HG03108 (cell line): ENCODE measurements at regions not wholly inside any gene's neighbourhood (a gene's known extent, or its start where the extent isn't known, plus 50 kb on each side); places are given as distances from the start of the nearest gene placed in this dataset.
"Not testable (repeated sequence)": the region's sequence is repeated elsewhere in the genome, so short reads cannot be mapped to it uniquely, and the experiment has no call there.

ENCODE experiments used
- ATAC-seq: cut with Tn5 transposase; IDR thresholded peaks from one replicate; pipeline ENCODE4 v1.9.1; 2021; ENCODE audit warnings: moderate library complexity; ENCODE audit not compliant: unreplicated experiment

DNA sequence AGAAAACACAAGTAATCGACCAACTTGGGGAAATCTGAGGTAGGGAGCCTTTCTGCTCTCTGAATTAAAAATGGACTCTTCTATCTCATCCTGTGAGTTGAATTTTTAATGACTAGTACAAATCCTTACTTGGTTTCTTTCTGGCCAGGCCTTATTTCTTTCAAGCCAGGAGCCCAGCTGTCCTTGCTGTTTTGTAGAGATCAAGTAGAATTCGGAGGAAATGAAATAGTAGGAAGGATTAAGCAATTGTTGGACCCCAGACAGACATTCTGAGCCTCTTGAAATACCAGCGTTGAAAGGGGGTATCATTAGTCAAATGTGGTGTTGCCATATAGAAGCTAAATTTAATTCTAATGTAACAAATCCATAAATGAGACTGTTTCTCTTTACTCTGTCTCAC is 53.7 kb upstream of the SMIM15 start:
- no peak for ATAC-seq

DNA sequence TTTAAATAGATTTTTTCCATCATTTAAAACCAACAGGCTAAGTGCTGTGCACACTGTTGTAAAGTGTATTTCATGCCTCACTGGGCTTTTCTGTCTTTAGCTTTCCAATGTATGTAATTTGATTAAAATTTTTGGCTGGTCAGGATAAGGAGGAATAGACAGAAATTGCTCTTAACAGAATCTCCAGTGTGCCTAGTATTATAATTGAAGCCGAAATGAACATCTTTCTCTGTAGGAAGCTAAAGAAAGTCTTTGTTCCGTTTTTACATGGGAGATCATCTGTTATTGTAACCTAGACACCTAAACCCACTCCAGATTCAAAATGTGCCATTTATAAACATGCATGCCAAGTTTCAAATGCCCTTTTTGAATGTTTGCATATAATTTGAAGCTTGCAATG is 54.5 kb upstream of the SMIM15 start:
- ATAC-seq: no peak

DNA sequence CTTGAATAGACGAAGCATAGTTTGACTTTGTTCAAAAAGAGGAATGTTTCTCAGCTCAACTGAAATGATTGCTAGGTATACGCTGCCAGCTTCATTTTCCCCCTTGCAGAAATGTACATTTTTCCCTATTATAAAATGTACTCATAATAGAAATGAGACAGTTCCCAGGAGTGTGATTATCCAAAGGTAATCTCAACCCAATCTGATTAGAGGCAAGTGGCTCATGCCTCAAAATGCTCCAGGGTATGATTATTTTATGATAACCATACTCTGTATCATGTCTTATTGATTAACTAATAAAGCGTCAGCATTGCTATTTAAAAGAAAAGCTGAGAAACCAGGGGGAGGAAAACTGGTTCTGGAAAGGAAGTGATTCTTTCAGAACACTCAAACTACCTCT is 54.9 kb upstream of the SMIM15 start:
- no peak for ATAC-seq

DNA sequence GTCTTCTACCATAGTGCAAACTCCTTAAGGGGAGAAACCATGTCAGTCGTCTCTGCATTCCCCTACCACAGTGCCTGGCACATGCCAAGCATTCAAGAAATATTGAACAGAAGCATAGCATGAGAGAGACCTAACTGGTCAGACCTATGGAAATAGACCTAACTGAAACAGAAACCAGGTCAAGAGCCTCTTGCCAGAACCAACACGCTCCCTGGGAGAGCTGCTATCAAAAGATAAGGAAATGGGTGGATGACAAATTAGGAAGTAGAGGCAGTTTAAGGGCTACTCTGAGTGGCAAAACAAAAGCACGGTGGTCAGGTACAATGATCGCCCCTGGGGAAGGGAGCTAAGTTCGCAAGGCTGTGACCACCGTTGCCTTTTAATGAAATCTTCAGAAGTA is 66.0 kb upstream of the SMIM15 start:
- ATAC-seq: no peak

DNA sequence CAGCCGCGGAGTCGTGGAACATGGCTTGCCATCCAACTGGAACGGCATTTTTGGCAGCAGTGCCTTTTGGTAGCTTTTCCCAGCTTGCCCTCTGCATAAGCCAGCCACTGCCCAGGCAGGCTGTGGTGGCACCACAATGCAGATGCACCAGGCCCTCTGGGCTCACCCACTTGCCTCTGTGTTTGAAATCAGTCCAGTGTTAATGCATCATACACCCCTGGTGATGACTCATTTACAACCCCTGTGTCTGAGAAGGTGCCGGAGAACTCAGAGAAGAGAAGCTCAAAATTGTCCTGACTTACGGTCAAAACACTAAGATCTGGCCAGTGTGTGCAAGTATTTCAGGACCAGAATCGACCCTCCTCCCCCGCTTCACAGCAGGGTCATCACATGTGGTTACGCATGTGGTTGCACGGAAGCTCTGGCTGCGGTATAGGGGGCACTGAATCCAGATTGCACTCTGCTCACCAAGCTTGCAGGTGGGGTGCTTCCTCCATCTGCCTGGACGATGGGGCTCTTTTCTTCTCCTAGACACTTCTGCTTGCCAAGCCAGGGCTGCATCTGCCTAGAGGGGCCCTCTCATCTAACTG is 66.5 kb upstream of the SMIM15 start:
- ATAC-seq: no peak

DNA sequence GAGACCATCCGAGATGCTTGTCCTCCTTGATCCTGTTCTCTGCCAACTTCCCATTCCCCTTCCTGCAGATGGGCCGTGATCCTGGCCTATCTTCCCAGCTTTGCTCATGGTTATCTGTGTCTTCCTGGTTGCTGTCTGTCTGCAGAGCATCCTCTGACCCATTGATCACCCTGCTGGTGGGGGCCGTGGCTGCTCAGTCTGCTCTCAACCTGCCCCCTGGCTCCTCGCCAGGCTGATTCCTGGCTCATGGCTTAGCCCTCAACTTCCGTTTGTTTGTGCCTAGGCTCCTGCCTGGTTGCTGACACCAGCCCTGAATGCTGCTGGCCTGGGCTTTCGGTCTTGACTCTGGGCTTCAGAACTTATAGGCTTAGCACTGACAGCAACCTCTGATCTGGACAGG is 67.1 kb upstream of the SMIM15 start:
- ATAC-seq: no peak

DNA sequence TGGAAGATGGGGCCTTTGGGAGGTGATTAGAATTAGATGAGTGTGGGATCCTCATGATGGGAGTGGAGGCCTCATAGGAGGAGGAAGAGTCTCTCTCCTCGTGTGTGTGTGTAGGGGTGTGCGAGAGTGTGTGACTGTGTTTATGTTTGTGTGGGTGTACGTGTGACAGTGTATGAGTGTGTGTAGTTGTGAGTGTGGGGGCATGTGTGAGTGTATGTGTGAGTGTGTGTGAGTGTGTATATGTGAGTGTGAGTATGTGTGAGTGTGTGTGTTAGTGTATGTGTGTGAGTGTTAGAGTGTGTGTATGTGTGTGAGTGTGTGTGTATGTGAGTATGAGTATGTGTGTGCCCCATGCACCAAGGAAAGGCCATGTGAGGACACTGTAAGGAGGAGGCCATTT is 68.2 kb upstream of the SMIM15 start:
- ATAC-seq: no peak

DNA sequence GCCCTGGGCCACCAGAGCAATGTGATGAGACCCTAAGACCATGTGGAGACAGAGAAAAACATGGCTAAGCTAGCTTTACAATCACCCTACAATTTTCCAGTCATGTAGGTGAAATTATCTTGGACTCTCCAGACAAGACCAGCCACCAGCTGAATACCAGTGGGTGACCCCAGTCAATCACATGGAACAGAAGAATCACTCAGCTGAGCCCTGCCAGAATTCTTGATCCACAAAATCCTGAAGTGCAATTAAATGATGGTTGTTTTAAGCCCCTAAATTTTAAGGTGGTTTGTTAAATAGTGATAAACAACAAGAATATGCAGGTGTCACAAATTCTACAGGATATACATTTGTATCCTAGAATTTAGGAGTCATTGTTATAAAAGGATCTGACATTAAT is 69.5 kb upstream of the SMIM15 start:
- no peak for ATAC-seq

DNA sequence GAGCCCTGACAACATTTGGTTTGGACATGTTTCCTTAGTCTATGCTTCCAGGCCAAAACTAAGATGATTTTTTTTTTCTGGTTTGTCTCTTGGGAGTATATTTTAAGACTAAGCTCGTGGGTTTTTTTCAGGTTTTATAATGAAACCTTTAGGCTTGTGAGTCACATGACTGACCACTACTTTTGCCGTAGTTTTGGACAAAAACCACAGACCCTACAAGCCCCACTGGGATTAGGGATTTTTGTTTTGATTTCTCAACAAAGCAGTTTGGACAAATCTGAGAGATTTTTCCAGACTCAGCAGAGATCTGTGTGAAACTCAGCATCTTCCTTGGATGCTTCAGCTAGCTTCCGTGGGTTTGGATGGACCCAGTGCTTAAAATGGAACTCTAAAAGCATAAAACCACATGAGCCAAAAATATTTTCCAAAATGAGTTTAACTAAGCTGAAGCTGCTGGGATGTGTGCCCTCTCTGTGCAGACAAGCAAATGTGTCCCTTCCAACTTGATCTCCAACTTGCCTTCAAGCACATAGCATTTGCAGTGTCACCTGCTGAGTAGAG is 70.3 kb upstream of the SMIM15 start:
- ATAC-seq: no peak

DNA sequence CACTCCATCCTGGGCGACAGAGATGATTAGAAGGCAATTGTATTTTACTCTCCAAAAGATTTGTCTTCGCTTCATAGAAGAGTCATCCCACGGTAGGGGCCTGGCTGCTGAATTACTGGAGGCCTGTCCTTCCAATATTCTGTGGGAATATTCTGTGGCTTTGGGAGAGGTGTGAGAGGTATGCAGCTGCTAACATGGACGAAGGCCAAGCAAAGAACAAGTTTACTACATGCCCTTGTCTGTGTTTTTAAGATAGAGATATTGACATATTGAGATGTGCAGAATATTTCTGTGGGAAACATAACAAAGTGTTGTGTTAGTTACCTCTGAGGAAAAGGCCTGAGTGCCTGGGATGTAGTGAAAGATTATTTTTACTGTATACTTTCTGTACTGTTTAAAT is 71.8 kb upstream of the SMIM15 start:
- ATAC-seq: no peak

DNA sequence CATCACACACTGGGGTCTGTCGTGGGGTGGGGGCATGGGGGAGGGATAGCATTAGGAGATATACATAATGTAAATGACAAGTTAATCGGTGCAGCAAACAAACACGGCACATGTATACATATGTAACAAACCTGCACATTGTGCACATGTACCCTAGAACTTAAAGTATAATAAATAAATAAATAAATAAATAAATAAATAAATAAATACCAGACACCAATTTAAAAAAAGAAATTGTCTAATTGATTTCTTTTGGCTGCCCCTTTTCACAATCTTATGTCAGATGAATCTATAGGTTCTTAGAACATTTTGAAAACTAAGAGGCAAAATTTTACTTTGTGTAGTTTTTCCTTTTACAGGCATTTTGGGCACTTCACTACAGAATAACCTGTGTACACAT is 74.4 kb upstream of the SMIM15 start:
- ATAC-seq: not testable (repeated sequence)

DNA sequence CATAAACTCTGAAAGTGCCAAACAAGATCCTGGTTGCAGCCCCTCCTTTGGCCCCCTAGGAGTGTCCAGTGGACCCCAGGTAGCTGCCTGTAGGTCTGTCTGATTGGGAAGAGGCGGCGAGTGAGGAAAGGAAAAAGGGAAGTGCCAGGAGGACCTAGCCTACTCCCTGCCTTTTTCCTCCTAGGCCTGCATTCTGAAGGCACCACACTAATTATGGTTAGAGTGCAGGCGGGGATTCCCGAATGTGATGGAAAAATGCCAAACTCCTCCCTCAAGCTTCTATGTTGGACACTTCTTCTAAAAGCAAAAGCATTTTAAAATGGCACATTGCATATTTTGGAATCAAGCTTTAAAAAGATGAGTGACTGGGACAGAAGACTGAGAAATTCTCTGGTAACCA is 83.2 kb upstream of the SMIM15 start:
- no peak for ATAC-seq

DNA sequence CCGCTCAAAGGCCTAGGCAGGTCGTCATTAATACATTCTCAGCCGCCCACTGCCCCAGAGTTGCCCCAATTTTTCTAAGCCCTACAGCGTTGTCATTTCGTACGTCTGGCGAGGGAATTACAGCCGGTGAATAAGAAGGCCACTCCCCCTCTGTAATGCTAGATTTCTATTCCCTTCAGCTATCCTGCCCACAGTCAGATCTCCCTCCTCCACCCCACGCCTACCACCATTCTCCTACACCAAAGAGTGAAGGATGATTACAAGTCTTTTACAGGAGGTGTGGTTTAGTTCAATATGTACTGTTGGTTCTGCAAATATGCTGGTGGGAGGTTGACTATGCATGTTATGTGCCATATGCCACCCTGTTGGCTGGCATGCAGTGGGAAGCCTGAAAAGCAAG is 83.7 kb upstream of the SMIM15 start:
- no peak for ATAC-seq

DNA sequence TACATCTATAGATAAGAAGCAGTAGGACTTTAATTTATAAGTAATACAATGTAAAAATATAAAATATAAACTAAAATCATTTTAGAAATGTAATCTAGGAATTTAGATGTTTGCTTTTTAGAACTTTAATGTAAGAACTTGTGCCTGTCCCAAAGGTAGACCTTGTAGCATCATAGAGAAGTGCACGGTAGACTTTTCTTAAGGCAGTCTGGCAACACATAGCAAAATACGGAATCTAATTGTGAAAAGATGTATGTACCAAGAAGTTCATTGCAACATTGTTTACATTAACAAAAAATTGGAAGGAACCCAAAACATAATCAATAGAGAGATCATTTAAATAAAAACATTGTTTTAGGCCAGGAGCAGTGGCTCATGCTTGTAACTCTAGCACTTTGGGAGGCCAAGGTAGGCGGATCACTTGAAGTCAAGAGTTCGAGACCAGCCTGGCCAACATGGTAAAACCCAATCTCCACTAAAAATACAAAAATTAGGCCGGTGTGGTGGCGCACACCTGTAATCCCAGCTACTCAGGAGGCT is 84.6 kb upstream of the SMIM15 start:
- ATAC-seq: no peak

DNA sequence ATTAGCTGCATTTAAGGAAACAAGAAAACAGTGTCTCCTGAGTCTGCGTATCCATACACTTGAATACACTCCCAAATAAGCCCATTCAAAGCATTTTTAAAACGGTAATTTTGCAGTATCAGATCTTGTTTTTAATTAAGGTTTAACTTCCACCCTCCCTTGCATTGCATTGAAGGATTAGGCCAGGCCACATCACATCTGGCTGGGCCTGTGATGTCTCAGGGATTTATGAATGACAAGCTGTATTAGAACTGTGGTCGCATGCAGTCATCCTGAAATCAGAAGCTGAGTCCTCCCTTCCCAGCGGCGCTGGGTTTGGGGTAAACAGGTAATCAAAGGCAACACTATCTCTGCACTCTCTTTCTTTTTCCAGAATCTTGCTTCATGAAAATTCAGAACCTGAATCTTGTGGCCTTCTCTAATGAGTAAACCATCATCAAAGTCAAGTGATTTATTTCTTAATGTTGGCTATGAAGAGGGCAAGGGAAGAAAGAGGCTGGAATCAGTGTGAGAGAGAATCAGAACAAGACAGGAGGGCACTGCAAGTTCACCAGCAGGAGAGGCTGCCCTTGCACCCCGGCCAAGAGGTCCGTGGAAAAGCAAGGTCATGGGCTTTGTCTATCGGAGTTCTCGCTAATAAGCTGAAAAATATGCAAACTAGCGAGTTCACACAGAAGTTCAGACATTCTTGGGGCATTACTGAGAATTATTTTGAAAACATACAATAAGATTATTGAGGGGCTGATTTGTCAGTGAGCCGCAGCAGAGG is 80.0 kb upstream of the ZSWIM6 start:
- ATAC-seq: no peak

DNA sequence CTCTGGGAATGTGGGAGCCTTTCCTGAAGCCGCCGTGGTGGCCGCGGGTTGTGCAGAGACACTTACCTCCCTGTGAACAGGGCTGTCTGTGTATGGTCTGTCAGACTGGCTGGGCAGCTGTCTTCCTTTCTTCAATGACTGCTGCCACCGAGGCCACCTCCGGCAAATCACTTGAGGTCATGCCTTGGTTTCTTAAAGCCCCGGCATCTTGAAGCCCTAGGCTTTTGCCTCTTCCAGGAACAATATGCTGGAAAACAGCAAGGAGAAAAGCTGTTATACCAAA is 79.5 kb upstream of the ZSWIM6 start:
- no peak for ATAC-seq

DNA sequence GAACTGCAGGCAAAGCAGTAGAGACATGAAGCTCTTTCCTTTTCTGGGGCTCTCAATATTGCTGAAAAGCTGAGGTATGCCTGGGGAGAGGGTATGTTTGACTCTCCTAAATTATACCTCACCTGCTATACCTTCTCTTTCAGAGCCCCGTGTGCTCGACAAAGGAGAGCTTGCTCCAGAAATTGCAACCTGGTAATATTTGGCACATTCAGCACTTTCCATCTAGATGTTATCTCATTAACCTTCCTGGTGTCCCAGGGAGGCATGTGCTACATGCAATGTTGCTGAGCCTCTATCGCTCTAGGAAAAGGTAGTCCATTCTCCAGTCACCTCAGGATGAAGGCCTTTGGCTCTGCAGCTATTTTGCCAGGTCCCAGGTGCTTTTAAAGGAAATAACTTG is 78.5 kb upstream of the ZSWIM6 start:
- no peak for ATAC-seq

DNA sequence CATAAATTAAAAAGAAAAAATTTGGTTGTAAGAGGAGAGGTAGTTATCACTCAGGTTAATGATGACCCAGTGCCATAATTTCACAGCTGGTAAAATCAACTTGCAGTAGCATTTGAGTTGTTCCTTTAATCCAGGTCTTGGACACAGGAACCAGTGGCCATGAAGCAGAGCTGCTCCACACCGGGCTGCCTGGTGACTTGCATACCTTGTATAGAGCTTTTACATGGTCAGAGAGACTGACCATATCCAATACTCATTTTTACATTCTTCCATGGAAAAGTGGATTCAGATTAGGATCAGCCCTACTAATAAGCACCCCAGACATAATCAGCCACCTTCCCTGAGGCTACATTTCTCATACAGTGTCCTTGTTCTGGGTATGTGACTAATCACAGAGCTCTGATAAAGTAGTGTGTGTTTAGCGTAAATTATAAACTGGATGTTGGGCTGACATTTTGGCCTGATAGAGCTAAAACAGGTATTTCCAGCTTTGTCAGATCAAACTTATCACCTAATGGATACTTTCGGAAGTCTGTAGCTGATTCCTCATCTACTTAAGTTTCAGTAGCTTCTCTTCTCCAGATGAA is 77.0 kb upstream of the ZSWIM6 start:
- ATAC-seq: no peak

DNA sequence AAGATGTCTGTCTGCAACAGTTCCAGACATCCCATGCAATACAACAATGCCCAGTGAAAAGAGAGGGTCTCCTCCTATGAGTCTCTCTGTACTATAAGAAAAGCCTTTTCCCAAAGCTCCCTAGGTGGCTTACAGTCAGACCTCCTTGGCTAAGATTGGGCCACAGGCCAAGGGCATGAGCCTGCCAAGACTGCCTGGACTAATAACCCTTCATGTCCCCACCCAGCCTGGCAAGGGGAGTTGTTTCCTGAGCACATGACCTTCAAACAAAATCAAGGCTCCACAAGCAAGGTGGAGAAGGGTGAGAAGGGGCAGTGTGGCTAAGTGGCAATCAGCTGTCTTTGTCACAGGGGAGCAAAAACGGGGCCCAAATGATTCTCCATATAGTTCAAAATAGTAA is 75.6 kb upstream of the ZSWIM6 start:
- ATAC-seq: no peak

DNA sequence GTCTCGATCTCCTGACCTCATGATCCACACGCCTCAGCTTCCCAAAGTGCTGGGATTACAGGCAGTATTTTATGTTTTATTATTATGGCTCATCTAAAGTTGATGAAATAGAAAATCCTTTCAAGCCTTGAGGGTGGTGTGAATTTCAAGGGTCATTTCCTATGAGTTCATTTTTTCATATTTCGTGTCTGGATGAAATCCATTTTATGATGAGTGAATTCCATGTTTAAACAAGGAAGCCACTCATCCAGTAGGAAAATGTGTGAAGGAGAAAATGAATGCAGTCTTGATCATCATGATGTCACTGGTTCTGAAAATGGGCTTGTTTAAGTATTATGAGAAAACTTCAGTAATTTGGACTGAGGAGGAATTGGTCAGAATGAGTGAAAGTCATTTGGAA is 74.6 kb upstream of the ZSWIM6 start:
- no peak for ATAC-seq

DNA sequence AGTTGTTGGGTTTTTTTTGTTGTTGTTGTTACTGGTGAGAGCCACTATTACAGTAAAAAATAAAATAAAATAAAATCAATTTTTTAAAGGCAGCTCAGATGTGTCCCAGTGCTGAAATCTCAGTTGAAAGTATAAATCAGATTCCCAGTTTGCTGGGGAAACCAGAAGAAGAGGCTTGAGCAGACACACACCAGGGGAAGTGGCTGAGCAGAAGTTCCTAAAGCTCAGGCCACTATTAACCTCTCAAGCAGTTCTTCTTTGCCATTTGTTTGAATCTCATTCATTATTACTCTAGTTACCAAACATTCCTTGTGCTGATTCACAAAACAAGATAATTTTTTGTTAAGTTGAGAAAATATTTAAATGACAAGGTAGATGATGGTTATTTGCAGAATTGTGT is 70.9 kb upstream of the ZSWIM6 start:
- ATAC-seq: no peak

DNA sequence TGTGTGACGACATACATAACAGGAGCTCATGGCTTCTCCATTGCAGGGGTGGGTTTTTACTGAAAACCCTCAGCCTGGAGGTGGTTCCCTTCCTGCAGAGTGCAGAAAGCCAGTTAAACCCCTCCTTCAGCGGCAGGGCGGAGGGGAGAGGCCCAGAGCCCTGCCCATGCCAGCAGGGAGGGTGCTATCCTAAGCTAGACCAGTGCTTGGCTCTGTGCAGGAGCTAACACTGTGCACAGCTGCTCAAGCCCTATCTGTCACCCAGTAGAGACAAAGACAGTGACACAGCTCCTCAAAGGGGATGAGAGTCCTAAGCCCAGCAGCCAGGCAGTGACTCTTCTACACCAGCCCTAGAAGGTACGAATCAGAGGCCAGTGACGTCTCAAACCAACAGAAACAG is 70.0 kb upstream of the ZSWIM6 start:
- ATAC-seq: no peak
